IPS-15b (cell line): ENCODE measurements at regions not wholly inside any gene's neighbourhood (a gene's known extent, or its start where the extent isn't known, plus 50 kb on each side); places are given as distances from the start of the nearest gene placed in this dataset.
A peak's percentile ranks its signal among the peaks of the same experiment; 100 is the strongest.
"Not testable (repeated sequence)": the region's sequence is repeated elsewhere in the genome, so short reads cannot be mapped to it uniquely, and the experiment has no call there.

Experiments used
- H3K27me3 ChIP-seq: one replicate; pipeline ENCODE4 v1.6.1; 2013; ENCODE audit warnings: low read length; ENCODE audit not compliant: control insufficient read depth, insufficient read depth
- H3K36me3 ChIP-seq: one replicate; pipeline ENCODE4 v1.6.1; 2013; ENCODE audit warnings: low read length; ENCODE audit not compliant: control insufficient read depth, insufficient read depth
- H3K4me1 ChIP-seq: one replicate; pipeline ENCODE4 v1.6.1; 2013; ENCODE audit warnings: mild to moderate bottlenecking, low read length; ENCODE audit not compliant: control insufficient read depth, insufficient read depth
- H3K4me3 ChIP-seq: one replicate; pipeline ENCODE4 v1.5.1; 2013; ENCODE audit warnings: low read depth, low read length
- H3K9ac ChIP-seq: one replicate; pipeline ENCODE4 v1.6.1; 2013; ENCODE audit warnings: low read depth, mild to moderate bottlenecking, low read length
- H3K9me3 ChIP-seq: one replicate; pipeline ENCODE4 v1.6.1; 2013; ENCODE audit warnings: mild to moderate bottlenecking, low read length; ENCODE audit not compliant: control insufficient read depth, insufficient read depth

DNA sequence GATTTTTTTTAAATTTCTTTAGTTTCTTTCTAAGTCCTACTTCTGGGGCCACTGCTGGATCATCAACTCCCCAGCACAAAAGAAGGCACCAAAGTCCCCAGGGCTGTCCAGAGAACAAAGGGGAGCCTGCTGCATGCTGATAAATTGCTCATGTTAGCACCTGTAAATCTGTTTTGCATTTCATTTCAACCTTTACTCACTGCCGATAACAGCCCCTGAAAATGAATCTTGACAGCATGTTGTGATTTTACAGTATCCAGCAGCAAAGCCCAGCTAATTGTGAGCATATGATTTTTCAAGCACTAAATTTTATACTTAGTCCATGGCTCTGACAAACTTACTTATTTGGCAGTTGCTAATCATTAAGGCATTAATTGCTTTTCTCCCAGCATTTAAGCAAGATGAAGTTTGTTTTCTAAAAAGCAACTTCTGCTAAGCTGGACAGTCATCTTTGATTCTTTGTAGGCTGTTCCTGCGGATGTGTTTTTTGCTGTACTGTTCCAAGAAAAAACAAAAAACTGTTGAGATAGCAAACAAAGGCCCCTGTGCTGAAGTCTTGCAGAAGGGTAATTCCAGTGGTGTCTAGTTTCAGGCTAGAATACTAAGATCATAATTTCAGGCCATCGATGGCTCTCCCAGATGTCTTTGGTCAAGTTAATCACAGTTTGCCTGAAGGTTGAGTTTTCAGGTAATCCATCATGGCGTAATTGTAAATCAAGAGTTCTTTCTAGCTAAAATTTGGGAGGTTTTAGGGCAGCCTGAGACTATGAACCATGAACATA lies 73.1 kb upstream of the GAS1 start:
- H3K4me3 ChIP-seq = no peak overlapping the region
- H3K27me3 ChIP-seq = no peaks in the 10 kb centered on the region
- H3K9ac ChIP-seq = no peak overlapping the region
- H3K36me3 ChIP-seq = no peaks in the 10 kb centered on the region
- H3K9me3 ChIP-seq = no peaks in the 10 kb centered on the region
- H3K4me1 ChIP-seq = no peaks in the 10 kb centered on the region

- no peak overlapping the region for H3K4me3 ChIP-seq
- no peak overlapping the region for H3K9ac ChIP-seq
- no peaks in the 10 kb centered on the region for H3K36me3 ChIP-seq
- H3K27me3 ChIP-seq = no peaks in the 10 kb centered on the region
- H3K9me3 ChIP-seq = no peaks in the 10 kb centered on the region
- H3K4me1 ChIP-seq = no peaks in the 10 kb centered on the region
These were observed 74.9 kb upstream of the GAS1 start for GRCh38 chr9:87022178-87022577.

DNA sequence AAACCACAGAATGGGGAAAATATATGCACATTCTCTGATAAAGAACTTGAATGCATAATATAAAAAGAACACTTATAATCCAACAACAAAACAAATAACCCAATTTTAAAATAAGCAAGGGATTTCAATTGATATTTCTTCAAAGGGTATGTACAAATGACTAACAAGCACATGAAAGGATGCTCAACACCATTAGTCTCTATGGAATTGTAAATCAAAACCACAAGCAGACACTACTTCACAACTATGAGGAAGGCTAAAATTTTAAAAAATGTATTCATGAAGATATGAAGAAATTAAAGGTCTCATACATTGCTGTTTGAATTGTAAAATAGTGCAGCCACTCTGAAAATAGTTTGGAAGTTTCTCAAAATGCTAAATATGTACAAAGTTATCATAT lies 78.9 kb upstream of the GAS1 start:
- no peaks in the 10 kb centered on the region for H3K36me3 ChIP-seq
- no peaks in the 10 kb centered on the region for H3K9me3 ChIP-seq
- H3K4me1 ChIP-seq = no peaks in the 10 kb centered on the region
- H3K9ac ChIP-seq = no peak overlapping the region
- no peak overlapping the region for H3K4me3 ChIP-seq
- H3K27me3 ChIP-seq = no peaks in the 10 kb centered on the region

GRCh38 chr9:87028836-87029235 lies 81.5 kb upstream of the GAS1 start:
- H3K36me3 ChIP-seq, H3K4me3 ChIP-seq, H3K4me1 ChIP-seq, H3K9ac ChIP-seq, H3K27me3 ChIP-seq, H3K9me3 ChIP-seq: not testable (repeated sequence)

GRCh38 chr9:87029905-87030304 lies 82.6 kb upstream of the GAS1 start:
- Histone ChIP-seq H3K36me3 (no peaks in the 10 kb centered on the region), H3K9ac (no peak overlapping the region), H3K4me3 (no peak overlapping the region), H3K9me3 (no peaks in the 10 kb centered on the region), H3K27me3 (no peaks in the 10 kb centered on the region), H3K4me1 (peaks cover 7% of the 10 kb centered on the region)

DNA sequence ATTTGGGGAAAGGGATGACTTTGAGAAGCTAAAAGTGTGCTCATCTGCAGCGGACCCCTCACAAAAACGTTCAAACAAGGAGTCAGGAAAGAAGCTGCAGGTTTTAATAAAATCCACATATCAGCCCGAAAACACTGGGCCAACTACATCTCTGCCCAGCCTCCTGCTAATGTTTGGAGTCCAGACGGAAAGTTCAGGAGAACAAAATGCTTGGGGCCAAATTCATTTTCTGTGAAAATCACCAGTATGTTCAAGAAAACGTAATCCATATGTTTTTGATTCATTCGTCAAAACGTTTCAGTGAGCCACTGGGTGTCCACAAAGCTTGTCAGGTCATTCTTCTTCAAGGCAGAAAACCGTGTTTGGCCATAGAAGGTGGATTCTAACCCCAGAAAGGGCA lies 87.5 kb upstream of the GAS1 start:
- H3K27me3 ChIP-seq = no peaks in the 10 kb centered on the region
- H3K4me1 ChIP-seq = peaks cover 7% of the 10 kb centered on the region
- H3K4me3 ChIP-seq = no peak overlapping the region
- H3K9me3 ChIP-seq = no peaks in the 10 kb centered on the region
- no peak overlapping the region for H3K9ac ChIP-seq
- H3K36me3 ChIP-seq = no peaks in the 10 kb centered on the region

DNA sequence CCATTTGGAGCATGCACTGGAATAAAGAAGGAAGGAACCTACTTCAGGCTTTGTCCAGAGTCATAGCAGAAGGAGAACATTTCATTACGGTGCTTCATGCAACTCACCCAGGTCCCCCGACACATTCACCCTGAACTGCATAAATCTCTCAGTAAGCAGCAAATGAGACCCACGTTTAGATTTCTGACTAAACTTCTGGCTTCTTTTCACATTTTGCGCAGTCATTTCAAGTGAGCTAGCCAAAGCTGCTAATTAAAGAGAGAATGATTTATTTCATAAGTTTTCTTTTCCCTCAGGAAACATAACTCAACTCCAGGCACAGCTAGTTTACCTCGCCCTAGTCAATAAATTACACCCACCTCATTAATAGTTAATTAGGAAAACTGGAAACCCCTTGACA lies 88.6 kb upstream of the GAS1 start:
- no peaks in the 10 kb centered on the region for H3K36me3 ChIP-seq
- H3K9me3 ChIP-seq = no peaks in the 10 kb centered on the region
- H3K4me3 ChIP-seq = no peak overlapping the region
- no peaks in the 10 kb centered on the region for H3K27me3 ChIP-seq
- H3K9ac ChIP-seq = no peak overlapping the region
- peaks cover 8% of the 10 kb centered on the region for H3K4me1 ChIP-seq

- Histone ChIP-seq H3K36me3 (no peaks in the 10 kb centered on the region), H3K27me3 (no peaks in the 10 kb centered on the region), H3K9me3 (no peaks in the 10 kb centered on the region), H3K4me1 (peaks cover 10% of the 10 kb centered on the region), H3K9ac (no peak overlapping the region), H3K4me3 (no peak overlapping the region)
These were observed 89.2 kb upstream of the GAS1 start for GRCh38 chr9:87036506-87036905.

- no peaks in the 10 kb centered on the region for H3K27me3 ChIP-seq
- H3K9me3 ChIP-seq = no peaks in the 10 kb centered on the region
- H3K36me3 ChIP-seq = no peaks in the 10 kb centered on the region
- H3K4me1 ChIP-seq = peaks cover 3% of the 10 kb centered on the region
- no peak overlapping the region for H3K4me3 ChIP-seq
- H3K9ac ChIP-seq = no peak overlapping the region
These were observed 92.6 kb upstream of the GAS1 start for GRCh38 chr9:87039809-87040392.

DNA sequence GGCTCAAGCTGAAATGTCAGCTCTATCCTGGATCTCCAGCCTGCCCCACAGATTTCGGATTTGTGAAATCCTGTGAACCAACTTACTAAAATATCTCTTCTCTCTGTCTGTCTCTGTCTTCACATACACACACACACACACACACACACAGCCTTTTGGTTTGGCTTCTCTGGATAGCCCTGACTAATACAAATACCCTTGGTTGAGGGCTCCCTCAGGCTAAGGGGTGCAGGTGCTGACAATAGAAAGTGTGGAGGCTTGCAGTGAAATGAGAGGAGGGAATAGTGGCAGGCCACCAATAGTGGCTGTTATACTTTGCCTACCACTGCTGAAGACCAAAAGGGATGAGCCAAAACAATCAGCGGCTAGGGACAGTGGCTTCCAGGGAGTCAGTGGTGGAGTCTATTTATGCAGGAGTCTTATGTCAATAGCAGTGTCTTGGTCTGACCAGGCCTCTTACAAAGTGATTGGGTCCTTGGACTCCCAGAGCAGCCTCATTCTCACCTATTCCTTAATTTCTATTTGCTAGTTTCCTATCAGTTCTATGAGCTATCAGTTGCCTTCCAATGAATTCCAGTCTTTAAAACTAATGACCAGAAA lies 93.2 kb upstream of the GAS1 start:
- Histone ChIP-seq H3K4me1 (peaks cover 3% of the 10 kb centered on the region), H3K9ac (no peak overlapping the region), H3K4me3 (peak overlapping the region; percentile 21), H3K9me3 (no peaks in the 10 kb centered on the region), H3K27me3 (no peaks in the 10 kb centered on the region), H3K36me3 (no peaks in the 10 kb centered on the region)

- Histone ChIP-seq H3K4me3 (peak overlapping the region; percentile 21), H3K9ac (peak overlapping the region; percentile 42)
- not testable (repeated sequence) for H3K27me3 ChIP-seq, H3K36me3 ChIP-seq, H3K9me3 ChIP-seq, H3K4me1 ChIP-seq
These were observed 94.4 kb upstream of the GAS1 start for GRCh38 chr9:87041553-87042235.
